ELF-1 (cell line): ENCODE measurements at regions not wholly inside any gene's neighbourhood (a gene's known extent, or its start where the extent isn't known, plus 50 kb on each side); places are given as distances from the start of the nearest gene placed in this dataset.
"Not testable (repeated sequence)": the region's sequence is repeated elsewhere in the genome, so short reads cannot be mapped to it uniquely, and the experiment has no call there.

Experiments
- DNase-seq: peaks from one replicate; pipeline ENCODE4 v3.0.0-alpha.2; 2016; ENCODE audit warnings: low read depth, low spot score

GRCh38 chr18:76307293-76307690 lies 187.8 kb downstream of the ZNF516 start:
- no peak for DNase-seq

GRCh38 chr18:76306685-76307292 lies 188.3 kb downstream of the ZNF516 start:
- DNase-seq: no peak

- no peak for DNase-seq
Observed at GRCh38 chr18:76285866-76286265, 209.2 kb downstream of the ZNF516 start.

GRCh38 chr18:76281565-76281964 lies 213.5 kb downstream of the ZNF516 start:
- DNase-seq: no peak

DNA sequence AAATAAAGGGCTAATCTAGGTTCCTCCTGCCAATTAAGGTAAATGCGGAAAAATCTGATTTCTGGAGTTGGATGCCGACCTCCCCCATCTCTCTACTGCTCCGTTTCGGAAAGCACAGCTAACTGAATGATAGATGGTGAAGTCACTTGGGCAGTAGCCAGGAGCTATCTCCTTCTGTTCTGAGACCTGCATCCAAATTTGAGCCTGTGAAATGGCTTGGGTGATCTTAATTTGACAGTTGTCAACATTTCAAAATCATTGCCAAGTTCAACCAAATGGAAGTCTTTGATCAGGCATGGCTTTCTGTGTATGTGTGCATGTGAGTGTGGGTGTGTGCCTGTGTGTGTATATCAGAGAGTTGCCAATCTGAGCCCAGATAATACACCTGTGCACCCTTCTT lies 217.2 kb downstream of the ZNF516 start:
- DNase-seq: no peak

DNA sequence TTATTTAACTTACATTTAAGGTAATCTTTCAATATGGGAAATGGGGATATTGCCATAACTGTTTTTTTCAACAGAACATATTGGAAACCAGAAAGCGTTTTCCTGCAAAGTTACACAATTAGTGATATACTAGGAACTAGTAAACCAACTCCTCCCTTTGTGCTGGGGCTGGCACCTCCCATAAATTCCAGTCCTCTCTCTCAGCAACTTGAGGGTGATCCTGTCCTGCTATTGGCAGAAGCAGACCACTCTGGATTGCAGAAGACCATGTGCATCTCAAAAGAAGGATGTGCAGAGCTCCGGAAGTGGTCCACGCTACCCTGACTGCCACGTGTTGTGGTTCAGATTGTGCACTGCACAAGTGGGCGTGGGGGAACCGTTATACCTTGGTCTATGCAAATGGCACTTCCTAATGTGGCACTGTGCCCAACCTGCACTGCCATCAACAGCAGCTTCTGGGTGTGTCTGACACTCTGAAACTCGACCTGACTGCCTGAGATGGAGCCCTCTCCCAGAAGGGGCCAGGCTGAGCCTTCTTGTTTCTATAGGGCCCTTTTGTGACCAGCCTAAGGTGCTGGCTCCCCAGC lies 219.2 kb downstream of the ZNF516 start:
- DNase-seq: no peak

GRCh38 chr18:76274468-76275289 lies 220.4 kb downstream of the ZNF516 start:
- peak; percentile 73 for DNase-seq

- no peak for DNase-seq
Observed at GRCh38 chr18:76273956-76274355, 221.1 kb downstream of the ZNF516 start.

- no peak for DNase-seq
Observed at GRCh38 chr18:76273036-76273545, 222.0 kb downstream of the ZNF516 start.

GRCh38 chr18:76267423-76267822 lies 227.6 kb downstream of the ZNF516 start:
- DNase-seq: not testable (repeated sequence)

DNA sequence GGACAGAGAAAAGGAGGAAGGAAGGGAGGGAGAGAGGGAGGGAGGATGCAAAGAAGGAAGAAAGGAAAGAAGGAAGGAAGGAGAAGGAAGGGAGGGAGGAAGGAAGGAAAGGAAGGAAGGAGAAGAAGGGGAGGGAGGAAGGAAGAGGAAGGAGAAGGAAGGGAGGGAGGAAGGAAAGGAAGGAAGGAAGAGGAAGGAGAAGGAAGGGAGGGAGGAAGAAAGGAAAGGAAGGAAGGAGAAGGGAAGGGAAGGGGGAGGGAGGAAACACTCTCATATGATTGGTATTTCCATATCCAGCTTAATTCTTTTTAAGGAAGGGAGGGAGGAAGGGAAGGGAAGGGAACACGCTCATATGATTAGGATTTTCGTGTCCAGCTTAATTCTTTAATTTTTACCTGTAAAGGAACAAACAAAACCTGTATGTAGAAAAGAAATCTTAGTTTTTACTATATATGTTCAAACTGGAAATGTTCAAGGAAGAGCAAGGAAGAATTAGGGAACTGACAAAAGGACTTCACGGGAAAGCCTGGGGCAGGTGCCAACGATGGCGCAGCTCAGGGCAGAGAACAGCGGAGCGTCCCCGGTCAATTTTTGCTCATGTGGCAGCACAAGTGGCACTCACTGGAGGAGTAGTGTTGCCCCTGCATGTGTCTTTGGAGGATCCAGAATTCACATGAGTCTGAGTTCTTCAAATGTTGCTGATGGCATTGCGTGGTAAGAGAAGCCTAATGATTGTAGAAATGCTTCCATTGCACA lies 228.6 kb downstream of the ZNF516 start:
- no peak for DNase-seq

DNA sequence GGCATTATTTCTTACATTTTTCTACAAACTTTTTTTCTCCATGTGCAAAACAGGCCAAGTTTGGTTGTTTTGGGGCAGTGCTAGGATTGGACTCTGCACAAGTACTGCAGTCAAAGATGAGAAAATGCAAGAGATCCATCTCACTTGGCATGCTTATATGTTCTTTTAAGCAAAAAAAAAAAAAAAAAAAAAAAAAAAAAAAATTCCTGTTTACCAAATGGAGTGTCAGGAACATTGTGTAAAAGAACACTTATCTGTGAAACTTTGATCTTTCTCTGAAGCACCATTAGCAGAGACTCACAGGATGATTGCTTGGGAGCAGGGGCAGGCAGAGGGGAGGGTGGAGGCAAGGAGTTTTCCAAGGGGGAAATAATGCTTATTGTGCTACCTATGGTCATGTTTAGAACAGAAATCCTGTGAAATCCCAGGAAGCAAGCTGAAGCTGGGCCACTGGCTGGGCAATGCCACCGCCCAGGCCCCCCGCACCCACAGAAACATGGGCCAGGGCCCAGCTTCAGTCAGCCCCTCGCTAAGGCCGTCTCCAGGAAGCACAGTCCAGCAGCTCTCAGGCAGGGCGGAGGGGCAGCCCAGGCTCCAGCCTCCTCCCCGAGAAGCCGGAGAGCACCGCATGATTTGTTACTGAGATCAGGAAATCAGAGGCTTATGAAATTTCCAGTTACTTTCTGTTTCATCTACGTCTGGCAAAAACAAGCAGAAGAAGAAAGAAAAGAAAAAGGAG lies 229.4 kb downstream of the ZNF516 start:
- DNase-seq: no peak

DNA sequence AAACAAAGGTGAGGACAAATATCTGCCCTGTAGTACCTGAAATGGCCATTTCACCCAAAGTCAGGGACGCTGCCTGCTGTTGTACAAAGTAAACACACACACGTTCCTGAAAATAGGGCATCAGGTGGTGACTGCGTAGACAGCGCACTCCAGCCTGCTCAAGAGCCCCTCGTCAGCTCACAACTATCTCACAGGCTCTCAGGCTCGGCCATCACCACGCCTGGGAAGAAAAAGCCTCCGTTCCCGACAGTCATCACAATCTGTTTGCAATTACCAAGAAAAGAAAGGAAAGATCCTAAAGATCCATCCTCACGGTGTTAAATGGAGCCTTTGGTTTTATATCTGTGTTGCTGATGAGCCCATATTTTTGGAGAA lies 230.2 kb downstream of the ZNF516 start:
- DNase-seq: no peak

GRCh38 chr18:76264198-76264875 lies 230.7 kb downstream of the ZNF516 start:
- DNase-seq: no peak

DNA sequence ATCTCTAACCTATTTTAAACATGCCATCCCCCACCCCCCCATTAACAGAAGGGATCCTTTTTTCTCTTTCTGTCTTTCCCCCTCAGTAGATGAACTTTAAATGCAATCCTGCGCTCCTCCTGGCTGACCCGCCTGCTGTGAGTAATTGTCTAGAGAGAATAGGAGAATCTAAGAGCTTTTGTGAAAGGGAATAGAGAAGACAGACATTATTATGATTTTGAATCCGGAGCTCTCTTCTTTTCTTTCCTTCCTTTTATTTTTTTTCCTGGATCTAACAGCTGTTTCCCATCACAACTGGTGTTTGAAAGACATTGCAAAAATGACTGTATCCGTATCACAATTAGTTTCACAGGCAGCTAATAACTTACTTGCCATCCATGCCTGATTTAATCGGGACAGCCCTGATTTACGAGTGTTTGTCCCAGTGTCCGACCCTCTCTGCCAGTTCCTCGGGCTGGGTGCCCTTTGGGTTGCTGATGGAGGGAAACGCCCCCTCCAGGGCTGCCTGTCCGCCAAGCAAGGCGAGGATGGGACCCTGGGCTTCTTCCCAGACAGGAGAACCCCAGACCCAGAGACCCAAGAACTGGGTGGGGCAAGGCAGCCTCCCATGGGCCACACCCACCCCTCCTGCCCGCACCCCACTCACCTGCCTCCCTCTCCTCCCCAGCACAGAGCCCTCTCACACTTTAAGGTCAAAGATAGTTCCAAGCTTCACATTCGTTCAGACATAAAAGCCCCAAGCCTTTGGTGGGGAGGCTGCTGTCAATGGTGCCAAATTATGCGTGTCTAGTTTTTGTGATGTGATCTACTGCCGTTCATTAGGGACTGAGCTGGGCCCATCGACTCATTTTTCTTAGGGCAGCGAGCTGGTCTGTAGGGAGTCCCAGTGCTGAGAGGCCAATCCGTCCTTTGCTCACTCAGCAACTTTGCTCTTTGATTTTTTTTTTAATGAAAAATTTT lies 231.7 kb downstream of the ZNF516 start:
- DNase-seq: no peak

GRCh38 chr18:76260941-76261472 lies 234.0 kb downstream of the ZNF516 start:
- no peak for DNase-seq

DNA sequence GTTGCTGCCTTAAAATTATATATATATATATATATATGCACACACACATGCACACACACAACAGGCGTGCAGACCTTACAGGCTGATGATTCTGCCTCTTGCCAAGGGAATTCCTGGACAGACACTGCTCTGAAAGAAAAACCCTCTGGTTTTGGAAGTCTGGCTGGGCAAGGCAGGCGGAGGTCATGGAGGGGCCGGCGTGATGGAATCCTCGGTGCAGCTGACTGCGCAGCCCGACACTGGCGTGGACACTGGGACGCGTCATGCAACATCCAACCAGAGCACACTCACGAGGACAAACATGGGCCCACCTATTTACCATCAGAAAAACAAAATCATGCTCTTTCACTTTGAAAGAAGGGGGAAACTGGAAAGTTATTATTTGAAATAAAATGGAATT lies 235.3 kb downstream of the ZNF516 start:
- DNase-seq: no peak

GRCh38 chr18:76259096-76259495 lies 235.9 kb downstream of the ZNF516 start:
- no peak for DNase-seq

GRCh38 chr18:76258209-76258608 lies 236.8 kb downstream of the ZNF516 start:
- no peak for DNase-seq
